Neural progenitor cell (in vitro differentiated cells): ENCODE measurements at regions not wholly inside any gene's neighbourhood (a gene's known extent, or its start where the extent isn't known, plus 50 kb on each side); places are given as distances from the start of the nearest gene placed in this dataset.

Experiments used
- DNase-seq: peaks from one replicate; pipeline ENCODE4 v3.0.0-alpha.2; 2016; ENCODE audit warnings: low spot score
- H2AFZ ChIP-seq: fragments of 200-600 bp; sonication (generic); replicated peaks from 2 replicates; pipeline ENCODE4 v1.6.1; 2016; ENCODE audit warnings: antibody characterized with exemption
- H3F3A ChIP-seq: fragments of 200-600 bp; sonication (generic); 2 replicates; pipeline ENCODE4 v1.6.1; 2016; ENCODE audit warnings: antibody characterized with exemption, low read depth
- H3K27ac ChIP-seq: fragments of 200-600 bp; sonication (generic); 2 replicates; pipeline ENCODE4 v1.5.1; 2016; ENCODE audit warnings: mild to moderate bottlenecking
- H3K27me3 ChIP-seq: fragments of 200-600 bp; sonication (generic); 2 replicates; pipeline ENCODE4 v1.6.1; 2016; ENCODE audit warnings: mild to moderate bottlenecking, moderate library complexity
- H3K36me3 ChIP-seq: fragments of 200-600 bp; sonication (generic); 2 replicates; pipeline ENCODE4 v1.5.1; 2016
- H3K4me1 ChIP-seq: fragments of 200-600 bp; sonication (generic); 2 replicates; pipeline ENCODE4 v1.6.1; 2016; ENCODE audit warnings: mixed run types
- H3K4me2 ChIP-seq: fragments of 200-600 bp; sonication (generic); 2 replicates; pipeline ENCODE4 v1.6.1; 2016
- H3K4me3 ChIP-seq: fragments of 200-600 bp; sonication (generic); 2 replicates; pipeline ENCODE4 v1.5.1; 2016
- H3K79me2 ChIP-seq: fragments of 200-600 bp; sonication (generic); 2 replicates; pipeline ENCODE4 v1.6.1; 2016; ENCODE audit warnings: low read depth
- H3K9ac ChIP-seq: fragments of 200-600 bp; sonication (generic); 2 replicates; pipeline ENCODE4 v1.6.1; 2016
- H3K9me3 ChIP-seq: fragments of 200-600 bp; sonication (generic); 2 replicates; pipeline ENCODE4 v1.5.1; 2016; ENCODE audit warnings: low read depth
- H4K20me1 ChIP-seq: fragments of 200-600 bp; sonication (generic); 2 replicates; pipeline ENCODE4 v1.6.1; 2016; ENCODE audit warnings: low read depth
- H3K27ac Mint-ChIP-seq: 3 replicates; pipeline ENCODE4 v1.8.0; 2021; ENCODE audit warnings: mixed read lengths
- H3K27me3 Mint-ChIP-seq: 2 replicates; pipeline ENCODE4 v1.8.0; 2022; ENCODE audit warnings: low read depth, mild to moderate bottlenecking, inconsistent platforms, moderate library complexity, mixed read lengths; ENCODE audit not compliant: insufficient read depth
- H3K36me3 Mint-ChIP-seq: 3 replicates; pipeline ENCODE4 v1.8.0; 2021; ENCODE audit warnings: mixed read lengths
- H3K4me1 Mint-ChIP-seq: 3 replicates; pipeline ENCODE4 v1.8.0; 2021; ENCODE audit warnings: mixed read lengths
- H3K4me3 Mint-ChIP-seq: 3 replicates; pipeline ENCODE4 v1.8.0; 2021; ENCODE audit warnings: mild to moderate bottlenecking, moderate library complexity, mixed read lengths
- H3K9me3 Mint-ChIP-seq: 3 replicates; pipeline ENCODE4 v1.8.0; 2020; ENCODE audit warnings: mixed read lengths
- EZH2 ChIP-seq: fragments of 200-600 bp; sonication (generic); IDR thresholded peaks from 2 replicates; pipeline ENCODE4 v1.6.1; 2017; ENCODE audit warnings: antibody characterized with exemption, mild to moderate bottlenecking, moderate library complexity
- EZH2phosphoT487 ChIP-seq: fragments of 200-600 bp; sonication (generic); IDR thresholded peaks from 2 replicates; pipeline ENCODE4 v1.6.1; 2017; ENCODE audit warnings: antibody characterized with exemption
- TF ChIP-seq, protein P1 (sequence below): fragments of 200-600 bp; sonication (generic); IDR thresholded peaks from 2 replicates; pipeline ENCODE4 v1.5.1; 2017; ENCODE audit warnings: antibody characterized with exemption, mild to moderate bottlenecking

DNA sequence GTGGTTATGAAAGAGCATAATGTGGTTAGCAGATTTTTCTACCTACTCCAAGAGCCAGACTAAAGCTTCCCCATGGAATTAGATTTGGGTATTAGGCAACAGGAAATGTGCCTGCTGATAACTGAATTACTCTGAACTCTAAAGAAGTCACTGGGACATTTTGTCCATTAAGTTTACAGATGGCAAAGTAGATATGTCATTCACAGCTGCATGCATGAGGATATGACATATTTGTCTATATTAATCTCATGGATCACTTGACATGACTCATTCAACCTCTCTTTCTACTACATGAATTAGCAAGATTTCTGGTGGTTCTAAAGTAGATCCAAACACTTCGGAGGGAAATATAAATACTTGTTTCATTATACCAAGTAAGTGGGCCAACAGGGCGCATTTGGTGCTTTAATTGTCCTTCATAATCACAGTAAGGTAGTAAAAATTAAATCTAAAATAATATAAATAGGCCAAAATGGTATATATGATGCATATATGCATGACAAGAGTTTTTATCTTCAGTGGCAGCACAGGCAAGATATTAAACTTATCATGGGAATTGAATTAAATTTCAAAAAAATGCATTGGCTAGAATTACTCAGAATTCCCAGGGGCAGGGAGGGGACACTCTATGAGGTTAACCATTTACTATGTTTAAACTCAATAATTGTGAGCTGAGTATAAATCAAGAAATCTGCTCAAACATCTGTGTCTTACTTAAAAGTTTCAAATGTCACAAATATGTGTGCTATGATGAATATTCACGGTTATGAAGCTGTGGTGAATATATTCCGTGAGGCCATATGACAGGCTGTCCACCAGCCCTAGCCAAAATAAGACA is 365.3 kb upstream of the KCNMB2 start:
- no peaks in the 10 kb centered on the region for H3K27me3 ChIP-seq
- H3K27ac ChIP-seq = no peak overlapping the region
- no peaks in the 10 kb centered on the region for H3K79me2 ChIP-seq
- Mint-ChIP-seq H3K4me3 (no peak overlapping the region), H3K4me1 (no peaks in the 10 kb centered on the region), H3K36me3 (no peaks in the 10 kb centered on the region), H3K27ac (no peak overlapping the region), H3K9me3 (peaks cover 9% of the 10 kb centered on the region), H3K27me3 (no peaks in the 10 kb centered on the region)
- TF ChIP-seq, protein P1, sequence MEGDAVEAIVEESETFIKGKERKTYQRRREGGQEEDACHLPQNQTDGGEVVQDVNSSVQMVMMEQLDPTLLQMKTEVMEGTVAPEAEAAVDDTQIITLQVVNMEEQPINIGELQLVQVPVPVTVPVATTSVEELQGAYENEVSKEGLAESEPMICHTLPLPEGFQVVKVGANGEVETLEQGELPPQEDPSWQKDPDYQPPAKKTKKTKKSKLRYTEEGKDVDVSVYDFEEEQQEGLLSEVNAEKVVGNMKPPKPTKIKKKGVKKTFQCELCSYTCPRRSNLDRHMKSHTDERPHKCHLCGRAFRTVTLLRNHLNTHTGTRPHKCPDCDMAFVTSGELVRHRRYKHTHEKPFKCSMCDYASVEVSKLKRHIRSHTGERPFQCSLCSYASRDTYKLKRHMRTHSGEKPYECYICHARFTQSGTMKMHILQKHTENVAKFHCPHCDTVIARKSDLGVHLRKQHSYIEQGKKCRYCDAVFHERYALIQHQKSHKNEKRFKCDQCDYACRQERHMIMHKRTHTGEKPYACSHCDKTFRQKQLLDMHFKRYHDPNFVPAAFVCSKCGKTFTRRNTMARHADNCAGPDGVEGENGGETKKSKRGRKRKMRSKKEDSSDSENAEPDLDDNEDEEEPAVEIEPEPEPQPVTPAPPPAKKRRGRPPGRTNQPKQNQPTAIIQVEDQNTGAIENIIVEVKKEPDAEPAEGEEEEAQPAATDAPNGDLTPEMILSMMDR = no peak
- TF ChIP-seq EZH2 = no peak
- TF ChIP-seq EZH2phosphoT487 = no peak
- no peaks in the 10 kb centered on the region for H3K4me1 ChIP-seq
- no peaks in the 10 kb centered on the region for H4K20me1 ChIP-seq
- H3K9me3 ChIP-seq = no peaks in the 10 kb centered on the region
- DNase-seq = no peak
- no peaks in the 10 kb centered on the region for H3F3A ChIP-seq
- H3K4me3 ChIP-seq = no peak overlapping the region
- no peak overlapping the region for H3K4me2 ChIP-seq
- H3K9ac ChIP-seq = no peak overlapping the region
- H2AFZ ChIP-seq = no peak overlapping the region
- H3K36me3 ChIP-seq = no peaks in the 10 kb centered on the region

GRCh38 chr3:178172121-178172520 is 364.1 kb upstream of the KCNMB2 start:
- DNase-seq = no peak
- Mint-ChIP-seq H3K36me3 (no peaks in the 10 kb centered on the region), H3K9me3 (peaks cover 9% of the 10 kb centered on the region), H3K4me1 (no peaks in the 10 kb centered on the region), H3K27ac (no peak overlapping the region), H3K27me3 (no peaks in the 10 kb centered on the region), H3K4me3 (no peak overlapping the region)
- TF ChIP-seq EZH2phosphoT487 = no peak
- TF ChIP-seq, protein P1 = no peak
- Histone ChIP-seq H3K4me3 (no peak overlapping the region), H4K20me1 (no peaks in the 10 kb centered on the region), H3K9ac (no peak overlapping the region), H3K4me1 (no peaks in the 10 kb centered on the region), H2AFZ (no peak overlapping the region), H3K79me2 (no peaks in the 10 kb centered on the region), H3K27me3 (no peaks in the 10 kb centered on the region), H3K9me3 (no peaks in the 10 kb centered on the region), H3F3A (no peaks in the 10 kb centered on the region), H3K4me2 (no peak overlapping the region), H3K27ac (no peak overlapping the region), H3K36me3 (no peaks in the 10 kb centered on the region)

GRCh38 chr3:178174201-178174915 is 361.9 kb upstream of the KCNMB2 start:
- no peak for DNase-seq
- Histone ChIP-seq H4K20me1 (no peaks in the 10 kb centered on the region), H3K9ac (no peak overlapping the region), H2AFZ (no peak overlapping the region), H3F3A (no peaks in the 10 kb centered on the region), H3K79me2 (no peaks in the 10 kb centered on the region), H3K9me3 (no peaks in the 10 kb centered on the region), H3K4me1 (no peaks in the 10 kb centered on the region), H3K27ac (no peak overlapping the region), H3K27me3 (no peaks in the 10 kb centered on the region), H3K4me3 (no peak overlapping the region), H3K36me3 (no peaks in the 10 kb centered on the region), H3K4me2 (no peak overlapping the region)
- no peak overlapping the region for H3K4me3 Mint-ChIP-seq
- no peaks in the 10 kb centered on the region for H3K36me3 Mint-ChIP-seq
- TF ChIP-seq EZH2phosphoT487 = no peak
- TF ChIP-seq, protein P1 = no peak
- TF ChIP-seq EZH2 = no peak
- H3K4me1 Mint-ChIP-seq = no peaks in the 10 kb centered on the region
- no peak overlapping the region for H3K27ac Mint-ChIP-seq
- H3K27me3 Mint-ChIP-seq = no peaks in the 10 kb centered on the region
- H3K9me3 Mint-ChIP-seq = no peaks in the 10 kb centered on the region
